ENCODE measurements at regions not wholly inside any gene's neighbourhood (a gene's known extent, or its start where the extent isn't known, plus 50 kb on each side); places are given as distances from the start of the nearest gene placed in this dataset.

GRCh38 chr3:30122359-30122758 lies 484.0 kb upstream of the TGFBR2 start:
- no peak for DNase-seq

GRCh38 chr3:30123224-30123623 lies 483.2 kb upstream of the TGFBR2 start:
- DNase-seq, result no peak

GRCh38 chr3:30123755-30124154 lies 482.6 kb upstream of the TGFBR2 start:
- no peak for DNase-seq

GRCh38 chr3:30124435-30125370 lies 481.7 kb upstream of the TGFBR2 start:
- DNase-seq, result no peak

- no peak for DNase-seq
Observed at GRCh38 chr3:30129765-30130164, 476.6 kb upstream of the TGFBR2 start.

- DNase-seq, result no peak
Observed at GRCh38 chr3:30130391-30130790, 476.0 kb upstream of the TGFBR2 start.

GRCh38 chr3:30131191-30131590 lies 475.2 kb upstream of the TGFBR2 start:
- peak; percentile 17 for DNase-seq

GRCh38 chr3:30135190-30135589 lies 471.2 kb upstream of the TGFBR2 start:
- DNase-seq, result no peak

- no peak for DNase-seq
Observed at GRCh38 chr3:30139283-30139682, 467.1 kb upstream of the TGFBR2 start.

GRCh38 chr3:30140356-30141075 lies 465.9 kb upstream of the TGFBR2 start:
- DNase-seq, result no peak

- peak; percentile 19 for DNase-seq
Observed at GRCh38 chr3:30141178-30141581, 465.2 kb upstream of the TGFBR2 start.

- DNase-seq, result no peak
Observed at GRCh38 chr3:30141927-30142326, 464.5 kb upstream of the TGFBR2 start.

GRCh38 chr3:30142946-30143345 lies 463.5 kb upstream of the TGFBR2 start:
- no peak for DNase-seq

GRCh38 chr3:30145281-30145680 lies 461.1 kb upstream of the TGFBR2 start:
- no peak for DNase-seq

GRCh38 chr3:30146978-30147377 lies 459.4 kb upstream of the TGFBR2 start:
- DNase-seq, result no peak

GRCh38 chr3:30154853-30155252 lies 451.5 kb upstream of the TGFBR2 start:
- DNase-seq, result no peak

GRCh38 chr3:30155755-30156154 lies 450.6 kb upstream of the TGFBR2 start:
- DNase-seq, result no peak

GRCh38 chr3:30156586-30157498 lies 449.6 kb upstream of the TGFBR2 start:
- no peak for DNase-seq

GRCh38 chr3:30161375-30161774 lies 445.0 kb upstream of the TGFBR2 start:
- no peak for DNase-seq

GRCh38 chr3:30162579-30162978 lies 443.8 kb upstream of the TGFBR2 start:
- DNase-seq, result no peak

GRCh38 chr3:30166535-30166934 lies 439.9 kb upstream of the TGFBR2 start:
- DNase-seq, result no peak

- no peak for DNase-seq
Observed at GRCh38 chr3:30167541-30168011, 438.8 kb upstream of the TGFBR2 start.

GRCh38 chr3:30169487-30169886 lies 436.9 kb upstream of the TGFBR2 start:
- no peak for DNase-seq
